VCaP (cell line): ENCODE measurements at regions not wholly inside any gene's neighbourhood (a gene's known extent, or its start where the extent isn't known, plus 50 kb on each side); places are given as distances from the start of the nearest gene placed in this dataset.

Experiments
- H3K27ac ChIP-seq: fragments of 450-650 bp; 2 replicates; pipeline ENCODE4 v1.5.1; 2017
- TF ChIP-seq, protein P1 (sequence below): fragments of 450-650 bp; conservative IDR thresholded peaks from 2 replicates; pipeline ENCODE4 v1.5.1; 2017; ENCODE audit warnings: mild to moderate bottlenecking, moderate library complexity

DNA sequence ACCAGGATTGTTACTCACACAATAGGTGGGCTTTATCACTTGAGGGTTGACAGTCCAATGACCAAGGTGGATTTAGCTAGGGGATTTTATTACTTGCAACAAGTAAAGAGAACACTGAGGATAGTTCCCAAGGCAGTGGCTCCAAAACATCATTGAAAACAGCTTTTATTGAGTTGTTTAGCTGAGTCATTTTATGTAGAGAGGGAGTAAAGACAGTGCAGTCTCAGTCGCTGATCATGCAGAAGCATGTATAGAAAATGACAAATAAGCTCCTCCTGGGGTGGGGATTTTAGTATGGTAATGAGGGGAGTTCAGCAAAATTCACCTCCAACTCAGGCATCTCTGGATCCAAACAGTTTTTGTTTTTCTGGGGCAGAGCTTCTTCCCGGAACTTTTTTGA lies 163.0 kb upstream of the CCDC179 start:
- peak overlapping the region; percentile 63; the same call in 1 of the 2 replicates for H3K27ac ChIP-seq
- TF ChIP-seq, protein P1, sequence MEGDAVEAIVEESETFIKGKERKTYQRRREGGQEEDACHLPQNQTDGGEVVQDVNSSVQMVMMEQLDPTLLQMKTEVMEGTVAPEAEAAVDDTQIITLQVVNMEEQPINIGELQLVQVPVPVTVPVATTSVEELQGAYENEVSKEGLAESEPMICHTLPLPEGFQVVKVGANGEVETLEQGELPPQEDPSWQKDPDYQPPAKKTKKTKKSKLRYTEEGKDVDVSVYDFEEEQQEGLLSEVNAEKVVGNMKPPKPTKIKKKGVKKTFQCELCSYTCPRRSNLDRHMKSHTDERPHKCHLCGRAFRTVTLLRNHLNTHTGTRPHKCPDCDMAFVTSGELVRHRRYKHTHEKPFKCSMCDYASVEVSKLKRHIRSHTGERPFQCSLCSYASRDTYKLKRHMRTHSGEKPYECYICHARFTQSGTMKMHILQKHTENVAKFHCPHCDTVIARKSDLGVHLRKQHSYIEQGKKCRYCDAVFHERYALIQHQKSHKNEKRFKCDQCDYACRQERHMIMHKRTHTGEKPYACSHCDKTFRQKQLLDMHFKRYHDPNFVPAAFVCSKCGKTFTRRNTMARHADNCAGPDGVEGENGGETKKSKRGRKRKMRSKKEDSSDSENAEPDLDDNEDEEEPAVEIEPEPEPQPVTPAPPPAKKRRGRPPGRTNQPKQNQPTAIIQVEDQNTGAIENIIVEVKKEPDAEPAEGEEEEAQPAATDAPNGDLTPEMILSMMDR, result no peak

- H3K27ac ChIP-seq, result no peak overlapping the region
- TF ChIP-seq, protein P1, result no peak
These were observed 180.8 kb upstream of the CCDC179 start for GRCh38 chr11:23041001-23041503.

- no peak overlapping the region for H3K27ac ChIP-seq
- TF ChIP-seq, protein P1, result no peak
These were observed 198.4 kb upstream of the CCDC179 start for GRCh38 chr11:23058656-23059055.

- TF ChIP-seq, protein P1, result no peak
- H3K27ac ChIP-seq, result peak overlapping the region; percentile 94
These were observed 203.0 kb upstream of the CCDC179 start for GRCh38 chr11:23063276-23063675.

DNA sequence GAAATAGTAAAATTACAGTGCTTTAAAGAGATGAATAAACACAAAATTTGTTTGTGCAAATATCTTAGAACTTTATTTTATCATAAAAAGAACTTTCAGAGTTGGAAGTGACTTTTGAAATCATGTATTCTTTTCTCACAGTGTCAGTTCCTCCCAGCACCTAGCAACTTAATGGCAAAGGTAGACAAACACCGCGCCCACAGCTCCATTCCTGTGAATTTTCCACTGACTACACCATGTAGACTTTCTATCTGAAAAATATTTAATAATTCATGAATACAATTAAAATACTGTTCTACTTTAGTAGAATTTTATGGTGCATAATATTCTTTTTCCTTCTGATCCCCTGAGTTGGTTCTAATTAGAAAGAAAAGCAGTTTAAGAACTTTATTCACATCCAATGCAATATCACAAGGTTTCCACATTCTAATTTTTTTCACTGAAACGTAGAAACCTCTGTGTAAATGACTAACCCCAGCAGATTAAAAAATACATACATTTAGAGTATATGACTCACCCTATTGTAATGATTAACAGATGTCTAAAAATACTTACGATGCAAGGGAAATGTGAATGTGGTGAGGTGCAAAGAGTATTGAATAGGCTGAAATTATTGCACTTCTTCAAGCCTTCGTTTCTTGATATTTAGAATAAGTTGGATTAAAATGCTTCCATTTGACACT lies 218.2 kb upstream of the CCDC179 start:
- no peak overlapping the region for H3K27ac ChIP-seq
- TF ChIP-seq, protein P1, result no peak

DNA sequence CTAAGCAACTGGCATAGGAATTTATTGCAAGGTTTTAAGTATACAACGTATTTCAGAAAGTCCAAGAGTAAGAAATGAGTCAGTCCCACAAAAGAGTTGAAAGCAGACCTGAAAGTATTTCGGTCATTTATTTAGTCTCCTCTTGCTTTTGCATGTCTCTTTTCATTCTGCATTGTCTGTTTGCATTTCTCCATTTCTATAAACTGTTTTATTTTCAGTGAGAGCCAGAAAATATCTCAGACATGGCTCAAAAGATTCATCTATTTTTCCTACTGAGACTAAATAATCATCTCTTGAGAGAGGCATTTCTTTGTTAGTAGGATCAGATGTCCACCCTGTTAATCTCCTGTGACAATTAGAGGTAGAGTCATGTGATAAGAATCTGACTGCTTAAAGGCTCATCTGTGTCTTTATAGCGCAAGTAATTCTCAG lies 219.1 kb upstream of the CCDC179 start:
- TF ChIP-seq, protein P1, result no peak
- H3K27ac ChIP-seq, result no peak overlapping the region

DNA sequence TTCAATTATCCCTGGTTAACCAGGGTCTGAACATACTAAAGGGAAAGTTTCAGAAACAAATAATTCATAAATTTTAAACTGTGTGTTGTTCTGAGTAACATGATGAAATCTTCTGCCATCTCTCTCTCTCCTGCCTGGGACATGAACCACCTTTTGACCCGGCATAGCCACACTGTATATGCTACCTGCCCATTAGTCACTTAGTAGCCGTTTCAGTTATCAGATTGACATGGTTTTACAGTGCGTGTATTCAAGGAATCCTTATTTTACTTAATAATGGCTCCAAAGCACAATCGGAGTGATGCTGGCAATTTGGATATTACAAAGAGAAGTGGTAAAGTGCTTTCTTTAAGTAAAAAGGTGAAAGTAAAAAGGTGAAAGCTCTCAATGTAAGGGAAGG lies 227.1 kb upstream of the CCDC179 start:
- TF ChIP-seq, protein P1, result no peak

More for the DNA sequence above, 227.1 kb upstream of the CCDC179 start:
- H3K27ac ChIP-seq, result no peak overlapping the region
